HG02970 (cell line): ENCODE measurements at regions not wholly inside any gene's neighbourhood (a gene's known extent, or its start where the extent isn't known, plus 50 kb on each side); places are given as distances from the start of the nearest gene placed in this dataset.

Experiments
- ATAC-seq: cut with Tn5 transposase; IDR thresholded peaks from one replicate; pipeline ENCODE4 v1.9.1; 2021; ENCODE audit warnings: mild to moderate bottlenecking, moderate library complexity, moderate number of reproducible peaks; ENCODE audit not compliant: unreplicated experiment, low FRiP score

DNA sequence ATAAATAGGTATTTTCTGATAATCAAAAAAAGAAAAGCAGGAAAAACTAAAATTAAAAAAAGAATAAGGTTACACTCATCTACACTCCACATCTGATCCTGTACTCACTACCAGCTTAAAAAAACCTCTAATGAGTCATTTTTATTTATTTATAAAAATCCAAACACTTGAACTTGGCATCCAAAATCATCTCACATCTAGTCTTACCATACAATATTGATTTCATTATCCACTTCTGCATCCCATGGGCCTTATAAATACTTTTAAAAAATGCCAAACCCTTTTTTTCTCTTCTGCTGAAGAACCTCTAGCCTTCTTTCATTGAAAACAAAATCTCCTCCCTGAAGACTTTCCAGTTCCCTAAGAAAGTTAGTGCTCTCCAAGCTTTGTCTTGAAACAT, 109.7 kb downstream of the TMTC3 start:
- no peak for ATAC-seq

DNA sequence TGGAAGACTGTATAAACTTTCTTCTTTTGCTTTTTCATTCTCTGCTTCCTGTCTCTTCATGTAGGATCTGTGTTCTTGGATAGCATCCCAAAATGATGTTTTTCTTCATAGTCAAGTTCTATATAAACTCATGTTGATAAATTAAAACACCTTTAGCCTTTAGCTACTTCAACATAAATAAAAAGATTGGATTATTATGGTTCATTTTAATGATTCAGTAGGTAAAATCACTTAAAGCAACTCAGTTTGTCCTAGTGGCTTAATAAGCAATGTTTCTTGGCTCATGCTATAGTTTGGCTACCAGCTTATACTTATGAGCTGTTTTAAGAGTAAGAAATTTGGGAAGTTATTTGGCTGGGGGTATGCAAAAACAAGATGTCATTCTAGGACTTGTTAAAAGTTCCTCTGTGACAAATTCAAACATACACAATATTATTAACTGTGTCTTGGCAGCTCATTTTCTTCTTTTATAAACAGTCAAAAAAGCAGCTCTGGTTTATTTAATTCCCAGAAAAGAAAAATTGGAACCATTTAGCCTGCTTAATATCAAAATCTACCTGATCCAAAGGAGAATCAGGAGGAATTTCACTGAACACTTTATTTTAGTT, 111.4 kb downstream of the TMTC3 start:
- ATAC-seq: no peak

- ATAC-seq: no peak
These were observed 113.1 kb downstream of the TMTC3 start for GRCh38 chr12:88255224-88255623.

DNA sequence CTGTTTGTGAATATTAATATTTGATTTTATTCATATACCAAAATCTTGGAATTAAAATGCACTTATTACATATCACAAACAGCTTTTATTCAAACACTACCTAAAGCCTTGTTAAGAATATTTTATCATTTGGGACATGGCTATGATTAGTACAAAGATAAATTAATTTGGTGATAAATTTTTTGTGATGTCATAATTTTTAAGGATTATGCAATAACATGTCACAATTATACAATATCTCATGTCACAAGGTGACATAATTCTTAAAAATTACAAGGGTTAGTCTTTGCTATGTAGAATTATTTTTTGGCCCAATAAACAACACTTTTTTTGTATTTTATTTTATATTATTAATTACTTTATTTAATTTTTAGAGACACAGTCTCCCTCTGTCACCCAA, 113.7 kb downstream of the TMTC3 start:
- no peak for ATAC-seq

- ATAC-seq: no peak
These were observed 116.3 kb downstream of the TMTC3 start for GRCh38 chr12:88258396-88258795.

DNA sequence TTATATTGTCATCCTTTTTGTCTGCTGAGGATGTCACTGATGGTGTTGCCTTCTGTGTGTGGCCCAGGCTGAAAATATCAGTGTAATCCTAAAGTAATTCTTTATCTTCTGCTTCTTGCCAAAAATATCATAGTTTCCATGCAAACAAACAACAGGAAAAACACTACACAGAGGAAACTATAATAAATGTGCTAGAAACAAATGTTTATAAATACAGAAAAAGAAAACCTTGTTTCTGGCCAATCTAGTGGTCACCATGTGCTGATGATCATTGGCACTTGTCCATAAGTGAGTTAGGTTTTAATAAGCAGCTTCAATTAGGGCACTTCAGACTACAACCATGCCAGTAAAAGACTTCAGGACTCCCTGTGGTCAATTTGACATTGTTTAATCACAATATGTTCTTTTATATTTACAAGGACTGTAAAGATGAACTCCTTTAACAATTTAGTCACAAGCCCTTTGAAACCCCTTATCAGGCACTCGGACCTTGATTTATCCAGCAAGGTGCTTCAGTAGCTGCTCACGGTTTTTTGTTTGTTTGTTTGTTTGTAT, 124.8 kb downstream of the TMTC3 start:
- no peak for ATAC-seq

GRCh38 chr12:88267630-88268029, 125.5 kb downstream of the TMTC3 start:
- ATAC-seq: no peak

GRCh38 chr12:88272456-88272855, 130.3 kb downstream of the TMTC3 start:
- no peak for ATAC-seq

DNA sequence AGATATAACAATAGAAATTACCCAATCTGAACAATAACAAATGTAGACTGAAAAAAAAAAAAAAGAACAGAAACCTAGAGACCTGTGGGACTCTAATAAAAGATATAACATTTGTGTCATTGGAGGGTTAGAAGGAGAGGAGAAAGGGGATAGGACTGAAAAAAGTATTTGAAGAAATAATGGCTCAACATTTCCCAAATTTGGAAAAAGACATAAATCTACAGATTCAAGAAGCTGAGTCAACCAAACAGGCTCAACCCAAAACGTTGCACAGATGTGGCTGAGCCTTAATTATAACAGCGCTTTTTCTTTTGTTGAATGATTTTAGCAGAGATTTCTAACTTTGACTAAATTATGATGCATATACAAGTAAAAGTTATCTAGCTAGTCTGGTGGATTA, 131.3 kb downstream of the TMTC3 start:
- no peak for ATAC-seq

- no peak for ATAC-seq
These were observed 131.8 kb downstream of the TMTC3 start for GRCh38 chr12:88273875-88274274.

GRCh38 chr12:88291498-88292131, 149.5 kb downstream of the TMTC3 start:
- ATAC-seq: no peak

DNA sequence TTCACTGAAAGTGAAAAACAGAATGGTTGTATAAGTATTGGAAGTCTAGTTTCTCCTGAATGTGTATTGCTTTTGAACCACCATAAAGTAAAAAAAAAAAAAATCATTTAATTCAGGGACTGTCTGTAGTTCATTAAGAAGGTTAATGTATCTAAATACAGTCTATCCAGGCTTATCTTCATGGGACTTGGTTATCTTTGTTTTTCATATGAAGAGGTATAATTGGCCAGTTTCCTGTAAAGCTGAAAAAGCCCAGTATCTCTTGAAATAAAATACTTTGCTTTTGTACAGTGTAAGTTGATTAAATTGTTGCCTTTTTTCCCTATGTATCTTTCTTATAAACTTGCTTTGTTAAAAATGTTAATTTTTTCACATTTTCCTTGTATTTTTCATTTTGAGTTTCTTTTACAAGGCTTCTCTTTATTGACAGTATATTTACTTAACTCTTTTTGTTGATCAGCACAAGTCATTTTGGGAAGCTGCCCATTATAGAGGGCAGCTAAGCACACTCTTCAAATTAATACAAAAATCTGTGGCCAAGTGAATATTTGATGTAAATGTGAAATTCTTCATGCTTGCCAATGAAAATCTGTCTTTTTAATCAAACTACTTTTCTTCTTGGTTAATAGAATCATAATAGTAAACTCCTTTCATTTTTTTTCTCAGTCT, 156.0 kb downstream of the TMTC3 start:
- no peak for ATAC-seq

- no peak for ATAC-seq
These were observed 156.7 kb downstream of the TMTC3 start for GRCh38 chr12:88298761-88299242.

DNA sequence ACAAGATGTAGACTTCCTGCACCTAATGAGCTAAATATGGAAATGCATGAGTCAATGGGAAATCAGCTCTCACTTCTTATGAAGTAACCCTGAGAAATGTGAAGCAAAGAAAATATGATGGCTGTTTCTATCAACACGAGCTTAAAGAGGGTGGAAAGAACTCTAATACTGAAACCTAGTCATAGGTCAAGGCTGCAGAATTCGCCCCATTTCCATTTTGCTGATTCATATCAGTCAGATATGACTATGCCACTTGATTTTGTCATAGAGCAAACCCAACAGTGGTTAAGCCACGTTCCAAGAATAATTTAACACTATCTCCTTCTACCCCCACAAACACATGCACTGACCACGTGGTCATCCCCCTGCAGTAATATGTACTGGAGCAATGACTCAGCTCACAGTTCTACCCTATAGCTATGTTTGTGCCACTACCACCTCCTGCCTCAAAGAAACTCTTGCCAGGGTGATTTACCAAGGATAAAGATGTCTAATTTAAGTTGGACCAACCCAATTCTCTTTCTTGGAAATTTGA, 157.5 kb downstream of the TMTC3 start:
- ATAC-seq: peak; percentile 94

- ATAC-seq: no peak
These were observed 158.8 kb downstream of the TMTC3 start for GRCh38 chr12:88300931-88301330.

DNA sequence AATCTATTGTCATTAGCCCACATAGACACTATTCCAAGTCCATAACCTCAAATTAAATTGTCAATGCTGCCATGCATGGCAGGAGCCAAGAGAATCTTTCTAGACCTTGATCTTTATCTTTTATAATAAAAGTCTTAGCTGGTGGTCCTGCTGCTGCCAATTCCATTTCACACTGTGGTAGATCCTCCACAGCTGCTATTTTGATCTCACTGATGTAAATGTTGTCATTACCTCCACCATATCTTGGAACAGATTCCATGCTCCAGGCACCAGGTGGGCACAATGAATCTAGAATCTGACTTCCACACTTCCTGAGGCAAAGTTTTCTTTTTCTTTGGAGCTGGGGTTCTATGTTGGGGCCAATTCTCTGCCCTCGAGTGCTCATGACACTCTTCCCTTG, 161.2 kb downstream of the TMTC3 start:
- no peak for ATAC-seq

DNA sequence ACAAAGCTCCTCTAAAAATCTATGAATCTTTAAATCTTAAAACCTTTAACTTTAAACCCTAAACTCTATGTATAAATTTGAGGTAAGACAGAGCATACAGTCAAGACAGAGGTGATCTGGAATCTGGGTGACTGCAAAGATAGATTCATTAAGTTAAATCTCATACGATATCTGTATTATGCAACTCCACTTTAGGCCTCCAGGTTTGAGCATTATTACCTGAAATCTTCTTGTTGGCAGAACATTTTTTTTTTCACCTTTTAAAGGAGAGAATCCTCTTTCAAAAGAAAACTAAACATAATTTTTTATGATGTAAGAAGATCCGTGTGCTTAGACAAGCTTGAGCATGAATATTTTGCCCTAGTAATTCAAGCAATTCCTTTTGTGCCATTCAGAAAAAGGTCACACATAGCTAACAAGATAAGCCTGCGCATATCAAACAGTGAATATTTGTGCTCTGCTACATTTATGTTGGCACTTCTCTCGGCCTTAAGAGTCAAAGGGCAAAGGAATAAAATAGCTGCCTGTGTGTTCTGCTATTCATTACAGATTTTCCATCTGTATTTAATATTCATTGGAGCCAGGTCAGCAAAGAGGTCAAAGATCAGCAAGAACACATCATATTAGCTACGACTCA, 163.3 kb downstream of the TMTC3 start:
- ATAC-seq: no peak

- ATAC-seq: no peak
These were observed 164.5 kb downstream of the TMTC3 start for GRCh38 chr12:88306471-88307069.

- no peak for ATAC-seq
These were observed 165.9 kb downstream of the TMTC3 start for GRCh38 chr12:88307961-88308360.

- ATAC-seq: no peak
These were observed 166.7 kb downstream of the TMTC3 start for GRCh38 chr12:88308825-88309224.
